CD4-positive, alpha-beta T cell treated with Interleukin-21 for 1 hour (primary cell): ENCODE measurements at regions not wholly inside any gene's neighbourhood (a gene's known extent, or its start where the extent isn't known, plus 50 kb on each side); places are given as distances from the start of the nearest gene placed in this dataset.

Experiments
- DNase-seq: peaks from one replicate; pipeline ENCODE4 v3.0.0-alpha.2; 2020

DNA sequence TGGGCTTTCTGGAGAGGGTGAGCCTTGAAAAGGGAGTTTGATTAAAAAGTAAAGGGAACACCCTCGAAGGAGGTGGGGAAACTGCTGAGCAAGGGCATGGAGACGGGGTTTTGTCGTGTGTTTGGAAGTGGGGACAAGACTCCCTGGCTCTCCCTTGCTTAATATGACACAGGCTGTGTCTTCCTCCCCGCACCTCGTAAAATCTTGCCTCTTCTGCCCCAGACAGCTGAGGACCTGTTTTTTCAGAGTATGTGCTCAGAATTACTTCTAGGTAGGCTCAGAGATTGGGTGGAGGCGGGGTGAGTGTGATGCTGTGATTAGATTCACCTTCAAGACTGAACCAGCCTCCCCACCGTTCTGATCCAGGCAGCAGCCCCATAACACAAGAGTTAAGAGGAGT lies 244.4 kb upstream of the TLE3 start:
- no peak for DNase-seq

DNA sequence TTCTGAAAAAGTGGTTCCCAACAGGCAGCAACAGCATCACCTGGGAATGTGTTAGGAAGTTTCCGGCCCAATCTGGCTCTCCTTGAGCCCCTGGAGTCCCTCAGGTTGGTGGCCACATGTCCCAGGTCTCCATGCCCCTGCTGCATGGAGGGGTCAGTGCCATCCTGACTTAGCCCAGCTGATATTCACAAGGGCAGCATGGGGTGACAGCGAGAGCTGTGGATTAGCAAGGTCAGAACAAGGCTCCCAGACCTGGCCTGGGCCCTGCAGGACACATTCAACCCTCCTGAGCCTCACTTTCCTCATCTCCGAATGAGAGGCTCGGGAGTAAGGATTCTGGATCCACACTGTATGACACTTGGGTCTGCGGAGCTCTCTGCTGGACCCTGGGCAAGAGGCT lies 243.8 kb upstream of the TLE3 start:
- DNase-seq, result no peak

DNA sequence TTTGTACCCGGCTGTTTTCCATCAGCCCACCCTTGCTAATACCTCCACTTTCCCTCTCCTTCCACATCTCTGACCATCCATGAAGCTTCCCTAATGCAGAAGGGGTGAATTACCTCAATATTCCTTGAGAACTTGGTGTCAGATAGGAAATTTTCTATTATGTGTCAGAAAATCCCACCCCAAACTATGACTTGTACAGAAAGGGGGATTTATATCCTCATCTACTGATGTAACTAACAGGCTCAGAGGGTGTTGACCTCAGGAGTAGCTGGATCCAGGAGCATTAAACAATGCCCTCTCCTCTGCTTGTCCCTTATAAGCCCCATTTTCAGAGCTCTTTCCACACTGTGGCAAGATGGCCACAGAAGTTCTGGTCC lies 242.8 kb upstream of the TLE3 start:
- DNase-seq, result no peak

DNA sequence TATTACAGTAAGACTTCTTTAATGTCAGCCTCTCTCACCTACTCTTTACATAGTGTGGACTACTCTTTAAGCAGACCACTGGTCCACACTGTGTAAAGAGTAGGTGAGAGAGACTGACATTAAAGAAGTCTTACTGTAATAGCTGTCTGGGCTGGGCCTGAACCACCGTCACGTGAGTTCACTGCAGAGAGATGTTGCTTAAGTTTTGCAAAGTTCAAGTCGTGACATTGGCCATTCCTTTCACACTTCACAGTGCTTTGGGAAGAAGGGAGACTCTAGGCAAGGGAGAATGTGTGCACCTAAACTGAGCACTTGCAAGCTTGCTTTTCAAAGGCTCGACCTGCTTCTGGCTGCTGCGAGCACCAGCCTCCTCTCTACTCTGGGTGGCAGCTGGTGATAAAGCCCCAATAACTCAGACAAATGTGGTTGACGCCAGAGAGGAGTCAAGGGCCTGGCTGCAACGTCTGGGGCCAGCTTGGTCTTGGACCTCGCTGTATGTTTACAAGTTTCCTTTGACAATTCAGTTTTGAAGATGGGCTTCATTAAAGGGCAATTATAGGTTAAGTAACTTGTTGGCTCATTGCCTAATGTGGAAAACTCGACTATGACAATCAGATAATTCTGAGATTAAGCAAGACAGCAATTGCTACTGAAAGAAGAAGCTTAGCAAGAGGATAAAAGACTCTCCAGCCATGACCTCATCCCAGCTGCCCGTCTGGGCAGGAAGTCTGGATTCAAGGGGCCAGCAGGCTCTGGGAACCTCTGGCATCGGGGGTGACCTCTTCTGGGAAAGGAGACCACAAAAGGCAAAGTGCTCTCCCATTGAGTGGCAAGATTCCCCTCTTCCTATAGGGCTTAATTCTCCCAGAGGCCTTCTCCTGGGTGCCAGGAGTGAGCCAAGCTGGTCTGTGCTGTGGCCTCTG lies 242.1 kb upstream of the TLE3 start:
- no peak for DNase-seq

DNA sequence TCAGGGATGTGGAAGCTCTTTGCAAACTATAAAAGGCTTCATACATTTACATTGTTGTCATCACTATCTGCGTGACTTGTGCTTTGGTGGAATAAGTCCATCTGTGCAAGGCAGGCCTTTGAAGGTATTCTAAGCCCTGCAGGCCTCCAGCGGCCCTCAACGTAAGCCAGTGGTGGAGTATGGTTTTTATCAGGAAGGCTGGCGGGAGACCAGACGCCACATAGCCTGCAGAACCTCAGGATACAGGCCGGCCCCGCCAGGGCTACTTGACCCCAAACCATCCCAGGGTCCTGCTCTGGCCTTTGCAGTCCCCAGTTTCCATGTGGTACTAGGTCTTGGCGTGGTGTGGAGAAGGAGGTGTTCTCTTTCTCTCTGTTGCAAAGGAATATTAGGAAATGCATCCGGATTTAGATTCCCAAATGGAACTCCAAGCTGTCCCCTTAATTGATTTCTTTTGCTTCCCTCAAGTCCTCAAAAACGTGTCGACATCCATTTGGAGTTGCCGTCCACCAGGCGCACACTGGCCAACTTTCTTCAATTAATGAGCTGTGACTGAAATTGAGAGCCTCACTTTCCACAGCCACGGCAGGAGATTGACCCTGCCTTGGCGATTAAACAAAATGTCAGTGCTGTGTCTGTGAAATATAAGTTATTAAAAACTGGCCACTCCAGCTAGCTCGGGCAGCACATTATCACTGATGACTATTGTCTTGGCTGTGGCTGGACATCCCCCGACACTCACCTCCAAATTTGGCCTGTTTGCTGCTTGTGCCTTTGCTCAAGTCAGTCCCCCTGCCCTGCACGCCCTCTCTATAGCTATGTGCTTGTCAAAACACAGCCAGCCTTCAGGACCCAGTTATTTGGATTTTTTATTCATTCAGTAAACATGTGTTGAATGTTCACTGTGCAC lies 239.8 kb upstream of the TLE3 start:
- no peak for DNase-seq

DNA sequence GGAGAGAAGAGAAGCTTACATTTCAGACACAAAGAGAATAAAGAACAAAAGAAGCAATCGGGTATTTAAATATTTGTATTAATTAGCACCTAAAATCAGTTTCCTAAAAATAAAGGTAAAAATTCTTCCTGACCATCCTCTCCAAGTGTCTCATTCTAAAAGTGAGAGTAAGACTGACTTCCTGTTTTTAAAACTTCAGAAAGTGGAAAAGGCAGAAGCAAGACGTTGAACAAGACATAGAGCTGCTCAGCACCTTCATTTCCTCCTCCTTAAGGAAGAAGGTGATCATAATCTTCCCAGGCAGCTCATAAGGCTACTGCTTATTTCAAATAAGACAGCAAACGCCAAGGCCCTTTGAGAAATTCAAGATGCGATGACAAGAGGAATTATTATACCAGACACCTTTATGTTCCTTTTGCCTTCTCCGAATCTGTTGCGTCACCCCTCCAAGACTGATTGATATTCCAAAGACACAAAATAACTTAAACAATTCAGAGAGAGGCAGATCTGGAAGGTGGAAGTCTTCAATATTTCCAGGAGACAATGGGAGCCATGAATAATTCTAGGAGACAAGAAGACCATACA lies 238.8 kb upstream of the TLE3 start:
- no peak for DNase-seq

DNA sequence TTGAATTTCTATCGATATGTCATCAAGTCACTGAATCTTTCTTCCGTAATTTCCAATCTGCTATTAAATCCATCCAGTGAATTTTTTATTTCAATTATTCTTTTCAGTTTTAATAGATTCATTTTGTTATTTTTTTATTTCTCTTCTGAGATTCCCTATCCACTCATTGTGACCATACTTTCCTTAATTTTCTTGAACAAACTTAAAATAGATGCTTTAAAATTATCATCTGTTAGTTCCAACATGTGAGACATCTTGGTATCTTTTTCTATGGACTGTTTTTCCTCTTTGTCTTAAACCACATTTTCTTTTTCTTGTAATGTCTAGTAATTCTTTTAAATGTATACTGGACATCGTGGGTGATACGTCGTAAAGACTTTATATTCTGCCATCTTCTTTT lies 236.6 kb upstream of the TLE3 start:
- no peak for DNase-seq

DNA sequence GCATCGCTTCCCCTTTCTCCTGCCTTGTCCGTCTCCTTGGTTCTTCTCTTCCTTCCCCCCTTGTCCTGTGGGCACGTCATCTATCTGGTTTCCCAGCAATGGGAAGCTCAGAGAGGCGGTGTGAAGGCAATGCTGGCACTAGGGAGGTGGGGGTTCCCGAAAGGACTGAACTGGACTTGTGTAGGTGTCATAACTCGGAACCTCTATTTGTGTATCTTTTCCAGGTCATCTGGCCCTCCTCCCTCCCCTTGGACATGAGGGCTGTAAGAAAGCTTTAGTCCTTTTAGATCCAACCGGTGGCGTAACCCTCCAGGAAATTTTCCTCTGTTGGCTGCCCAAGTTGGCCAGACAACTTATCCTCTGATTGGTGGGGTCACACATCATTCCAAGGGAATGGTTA lies 231.5 kb upstream of the TLE3 start:
- no peak for DNase-seq

DNA sequence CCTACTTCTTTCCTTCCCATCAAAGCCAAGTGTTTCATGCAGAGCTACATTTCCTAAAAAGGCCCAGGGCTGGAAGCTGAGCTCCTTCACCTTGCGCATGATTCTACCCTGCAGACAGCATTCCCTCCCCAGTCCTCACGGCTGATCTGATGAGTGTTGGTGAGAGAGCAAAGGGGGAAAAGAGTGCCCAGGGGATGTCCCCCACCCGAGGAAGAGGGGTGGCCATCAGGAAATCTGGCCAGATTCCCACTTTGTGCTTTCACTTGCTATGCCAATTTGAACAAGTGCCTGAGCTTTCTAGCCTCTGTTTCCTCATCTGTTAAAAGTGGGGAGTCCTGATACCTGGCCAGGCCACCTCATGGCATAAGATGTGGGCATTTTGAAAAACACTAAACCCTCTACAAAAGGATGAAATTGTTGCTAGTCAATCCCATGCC lies 231.0 kb upstream of the TLE3 start:
- DNase-seq, result no peak

DNA sequence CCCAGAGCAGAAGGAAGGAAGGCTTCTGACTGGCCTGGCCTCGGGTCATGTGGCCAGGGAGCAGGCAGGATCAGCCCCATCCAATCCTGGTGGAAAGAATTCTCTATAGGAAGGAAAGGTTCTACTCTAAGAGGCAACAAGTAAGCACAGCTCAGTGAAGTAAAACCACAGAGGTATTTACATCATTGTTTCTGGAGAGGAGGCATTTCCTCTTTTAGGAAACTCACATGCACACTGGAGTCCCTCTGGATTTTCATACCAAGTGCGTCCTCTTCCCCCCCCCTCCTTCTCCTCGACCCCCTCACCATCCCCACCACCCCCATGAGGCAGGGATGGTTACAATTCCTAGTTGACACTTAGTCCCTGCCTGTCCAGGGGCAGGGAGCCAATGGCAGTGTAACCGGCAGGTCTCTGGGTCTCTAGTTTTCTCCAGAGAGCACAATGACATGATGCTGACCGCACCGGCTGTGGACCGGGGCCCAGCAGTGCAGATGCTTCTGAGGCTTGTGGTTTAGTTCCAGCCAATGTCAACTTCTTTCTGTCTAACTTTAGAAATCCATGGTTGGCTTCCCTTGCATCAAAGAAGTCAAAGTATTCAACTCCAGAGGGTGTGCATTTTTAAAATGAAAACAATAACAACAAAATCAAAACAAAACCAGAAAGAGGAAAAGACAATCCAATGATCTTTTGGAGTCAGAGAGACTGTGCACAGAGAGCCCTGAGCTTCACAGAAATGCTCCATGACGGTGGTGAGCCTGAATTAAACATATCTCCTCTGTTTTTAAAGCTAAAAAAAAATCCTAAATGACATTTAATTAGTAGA lies 230.3 kb upstream of the TLE3 start:
- no peak for DNase-seq

DNA sequence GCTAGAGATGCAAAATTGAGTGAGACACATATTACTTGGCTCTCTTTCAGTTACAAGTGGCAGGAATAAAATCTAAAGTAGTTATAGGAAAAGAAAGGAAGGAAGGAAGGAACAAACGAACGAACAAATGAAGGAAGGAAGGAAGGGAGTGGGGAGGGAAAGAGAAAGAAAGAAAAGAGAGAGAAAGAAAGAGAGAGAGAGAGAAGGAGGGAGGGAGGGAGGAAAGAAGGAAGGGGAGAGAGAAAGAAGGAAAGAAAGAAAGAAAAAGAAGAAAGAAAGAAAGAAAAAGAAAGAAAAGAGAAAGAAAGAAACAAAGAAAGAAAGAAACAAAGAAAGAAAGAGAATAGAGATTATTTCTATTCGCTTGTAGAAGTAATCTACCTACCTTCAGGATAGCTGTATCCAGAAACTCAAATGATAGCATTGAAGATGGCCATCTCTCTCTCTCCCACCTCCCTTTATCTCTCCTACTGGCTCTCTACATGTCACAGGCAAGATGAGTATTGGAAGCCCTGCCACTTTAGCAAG lies 229.7 kb upstream of the TLE3 start:
- DNase-seq, result no peak

DNA sequence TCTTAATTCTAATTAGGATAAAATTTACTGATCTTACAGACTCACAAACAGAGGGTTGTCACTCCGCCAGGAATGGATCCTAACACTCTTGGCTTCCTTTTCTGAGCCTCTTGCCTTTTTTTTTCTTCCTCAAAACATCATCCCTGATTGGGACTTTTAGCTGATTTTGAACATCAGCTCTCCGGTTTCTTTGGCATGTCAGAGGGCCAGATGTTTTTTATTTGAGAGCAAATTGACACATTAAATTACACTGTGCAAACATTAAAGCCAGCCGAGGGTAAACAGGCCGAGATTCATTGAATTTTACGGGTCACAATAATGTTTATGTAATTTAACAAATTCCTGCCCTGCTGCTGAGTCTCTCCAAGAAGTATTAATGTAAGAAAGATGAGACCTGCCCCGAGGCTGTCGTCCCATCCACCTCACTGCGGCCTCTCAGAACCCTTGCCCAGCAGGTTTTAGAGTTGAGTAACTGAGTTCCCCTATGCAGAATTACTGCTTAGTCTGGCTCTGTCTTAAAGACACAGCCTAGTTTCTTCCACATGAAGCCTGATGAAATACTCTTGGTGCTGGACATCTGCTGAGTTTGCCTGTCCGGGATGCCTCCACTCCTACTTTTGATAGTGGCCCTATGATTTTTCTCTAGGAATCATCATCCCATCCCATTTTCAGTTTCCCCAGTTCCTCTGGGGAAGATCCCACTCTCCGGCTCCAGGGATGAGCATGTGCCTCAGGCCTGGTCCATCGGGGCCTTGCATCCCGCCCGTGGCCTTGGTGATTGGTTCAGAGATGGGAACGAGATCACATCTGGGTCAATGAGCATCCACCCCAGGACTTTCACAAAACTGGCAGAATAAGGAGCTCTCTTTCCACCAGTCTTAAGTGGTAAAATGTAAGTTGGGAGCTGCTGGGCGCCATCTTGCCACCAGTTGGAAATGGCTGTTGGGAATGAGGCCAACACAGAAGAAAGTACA lies 226.6 kb upstream of the TLE3 start:
- no peak for DNase-seq

DNA sequence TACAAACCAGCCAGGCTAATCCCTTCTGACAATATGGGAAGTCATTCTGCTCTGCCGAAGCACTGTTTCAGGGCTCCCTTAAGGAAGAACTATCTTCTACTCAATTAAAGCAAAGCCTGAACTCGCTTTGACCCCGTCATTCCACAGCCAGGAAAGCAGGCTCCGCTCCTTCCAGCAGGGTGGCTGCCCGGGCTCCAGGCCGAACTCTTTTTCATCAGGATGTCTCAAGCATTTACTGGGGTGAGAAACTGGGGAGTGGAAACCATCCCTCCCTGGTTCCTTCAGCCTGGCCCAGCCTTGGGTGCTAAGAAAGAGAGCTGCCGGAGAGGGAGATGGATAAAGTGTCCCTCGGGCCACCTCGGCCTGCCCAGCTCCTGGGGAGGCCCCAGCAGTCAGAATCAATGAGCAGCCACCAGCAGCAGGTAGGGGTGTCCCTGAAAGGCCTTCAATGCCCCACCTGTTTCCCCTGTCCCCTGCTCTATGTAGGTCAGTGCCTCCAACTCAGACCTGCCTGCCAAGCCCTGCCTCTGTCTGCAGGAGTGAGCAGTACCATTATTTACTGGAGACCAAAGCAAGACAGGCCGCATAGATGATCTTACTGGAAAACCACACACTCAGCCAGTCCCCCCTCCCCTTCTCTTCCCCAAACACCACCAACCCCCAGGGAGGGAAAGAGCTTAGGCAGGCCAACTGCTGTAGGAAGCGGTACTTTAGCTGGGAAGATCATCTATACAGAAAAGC lies 225.6 kb upstream of the TLE3 start:
- no peak for DNase-seq

DNA sequence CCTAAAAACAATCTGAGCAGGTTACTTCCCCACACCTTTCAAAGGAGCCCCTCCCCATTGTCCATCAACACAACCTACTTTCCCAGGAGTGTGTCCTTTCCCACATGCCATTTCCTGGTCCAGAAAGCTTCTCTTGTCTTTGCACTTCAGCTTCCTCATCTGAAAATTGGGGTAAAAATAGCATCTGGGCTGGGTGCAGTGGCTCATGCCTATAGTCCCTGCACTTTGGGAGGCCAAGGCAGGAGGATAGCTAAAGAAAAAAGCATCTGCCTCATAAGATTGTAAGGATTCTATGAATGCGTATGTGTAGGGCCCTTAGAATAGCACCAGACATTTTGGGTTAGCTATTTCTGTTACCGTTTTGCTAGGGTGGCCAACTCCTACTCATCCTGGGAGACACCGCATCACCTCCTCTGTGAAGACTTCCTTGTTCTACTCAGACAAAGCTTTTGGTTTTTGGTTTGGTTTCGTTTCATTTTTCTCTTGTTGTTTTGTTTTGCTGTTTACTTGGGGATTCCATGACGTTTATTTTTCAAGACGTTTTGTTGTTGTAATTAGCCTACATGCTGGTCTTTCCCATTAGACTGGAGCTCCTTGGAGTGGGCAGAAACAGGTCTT lies 224.4 kb upstream of the TLE3 start:
- no peak for DNase-seq

DNA sequence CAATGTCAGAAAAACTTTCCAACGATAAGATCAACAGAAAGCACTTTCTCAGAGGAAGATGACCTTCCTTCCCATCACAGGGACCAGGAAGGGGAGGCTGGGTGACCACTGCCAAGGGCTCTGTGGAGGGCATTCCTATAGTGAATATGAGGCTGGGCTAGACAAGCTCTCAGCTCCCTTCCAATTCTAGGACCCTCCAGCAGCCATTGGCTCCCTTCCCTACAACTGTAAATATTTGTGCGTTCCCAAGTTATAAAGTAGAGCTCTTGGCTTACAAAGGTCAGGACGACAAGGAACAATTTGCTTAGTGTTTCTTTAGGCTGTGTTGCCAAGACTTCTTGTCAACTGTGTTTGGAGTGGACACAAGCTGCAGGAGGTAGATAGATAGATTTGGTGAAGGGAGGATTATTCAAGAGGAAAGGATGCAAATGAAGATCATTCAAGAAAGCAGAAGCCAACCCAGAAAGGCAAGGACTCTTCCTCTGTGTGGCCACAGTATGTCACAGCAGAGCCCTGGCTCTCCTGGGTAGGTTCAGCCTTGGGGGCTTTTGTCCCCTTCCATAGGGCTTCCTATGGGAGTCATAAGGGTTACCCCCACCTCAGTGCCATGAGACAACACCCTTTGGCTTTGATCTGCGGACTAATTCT lies 223.6 kb upstream of the TLE3 start:
- no peak for DNase-seq

DNA sequence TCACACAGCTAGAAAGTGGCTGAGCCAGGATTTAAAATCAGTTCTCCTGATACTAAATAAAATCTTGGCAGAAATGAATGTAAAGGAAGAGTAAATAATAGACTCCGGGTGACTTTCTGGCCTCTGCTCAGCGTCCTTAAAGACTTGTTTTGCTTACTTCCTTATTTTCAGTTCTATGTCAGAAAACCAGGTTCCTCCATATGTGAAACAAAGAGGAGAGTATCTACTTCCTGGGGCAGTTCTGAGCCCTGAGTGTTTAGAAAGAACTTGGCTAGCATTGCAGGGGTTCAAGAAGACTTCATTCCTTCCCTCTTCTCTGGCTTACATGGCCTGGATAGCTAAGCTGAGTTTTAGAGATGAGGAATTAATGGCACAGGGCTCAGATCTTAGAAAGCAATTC lies 222.8 kb upstream of the TLE3 start:
- DNase-seq, result no peak

DNA sequence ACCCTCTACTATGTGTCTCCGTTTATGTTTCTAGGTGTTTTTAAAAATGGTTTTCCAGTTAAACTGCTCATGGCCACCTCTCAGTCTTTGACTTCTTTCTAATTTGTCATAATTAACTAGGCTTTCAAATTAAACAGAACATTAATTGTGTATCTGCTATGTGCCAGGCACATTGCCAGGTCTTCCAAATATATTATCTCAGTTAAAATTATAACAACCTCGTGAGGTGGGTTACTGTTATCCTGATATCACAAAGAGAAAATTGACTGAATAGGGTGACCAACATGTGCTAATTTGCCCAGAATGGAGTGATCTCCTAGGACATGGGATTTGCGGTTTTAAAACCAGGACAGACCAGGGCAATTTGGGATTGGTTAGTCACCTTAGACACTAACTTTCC lies 222.4 kb upstream of the TLE3 start:
- no peak for DNase-seq

DNA sequence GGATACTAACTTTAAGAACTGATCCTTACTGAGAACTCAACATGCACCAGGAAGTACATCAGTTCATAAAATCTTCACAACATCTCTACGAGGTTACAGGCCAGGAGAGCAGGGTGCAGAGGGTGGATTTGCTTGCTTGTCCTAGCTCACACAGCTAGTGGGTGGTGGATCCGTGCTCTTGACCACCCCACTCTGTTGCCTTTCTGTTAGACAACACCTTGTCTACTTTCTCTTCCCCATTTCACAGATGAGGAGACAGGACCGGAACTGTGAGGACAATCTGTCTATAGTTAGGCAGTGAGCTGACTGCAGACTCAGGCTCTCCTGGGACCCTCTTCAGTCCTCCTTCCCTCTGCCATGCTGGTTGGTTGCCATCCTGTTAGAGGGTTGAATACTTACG lies 221.7 kb upstream of the TLE3 start:
- no peak for DNase-seq
